ENCODE measurements at regions not wholly inside any gene's neighbourhood (a gene's known extent, or its start where the extent isn't known, plus 50 kb on each side); places are given as distances from the start of the nearest gene placed in this dataset.

- peak overlapping the region; percentile 44 for H2AFZ ChIP-seq (replicated peaks; ENCODE audit: low read length, poor library complexity)
- WGBS, 2 experiments (ENCODE audit: extremely low coverage in 2 of 2, insufficient read length in 1 of 2) = no CpG with 5 or more reads among the region's 3 CpGs
- H4K91ac ChIP-seq (ENCODE audit: insufficient read depth, low read depth, low read length) = peak overlapping the region; percentile 15; the same call in 1 of the 2 replicates
- peak overlapping the region; percentile 45; the same call in 1 of the 2 replicates for H3K4ac ChIP-seq (ENCODE audit: low read depth, low read length)
- intact Hi-C loops (cut with micrococcal nuclease) (loop anchor here (2.0 to 5.0 kb wide), 2 partner anchors 450 to 533 kb away; no protein-coding TSS in a partner anchor), in situ Hi-C loops (cut with MboI; ENCODE audit: low sequenced_read_pairs) (no loop called here), dilution Hi-C loops (cut with HindIII; ENCODE audit: low sequenced_read_pairs, unreplicated experiment) (no loop called here)
- H3K4me2 ChIP-seq (ENCODE audit: low read depth, low read length) = no peak overlapping the region
- no peaks in the 10 kb centered on the region for H4K20me1 ChIP-seq (ENCODE audit: insufficient read depth, low read length)
- no peak overlapping the region for H2AK9ac ChIP-seq (replicated peaks; ENCODE audit: low read depth, low read length, poor library complexity)
- H3K4me1 ChIP-seq (ENCODE audit: control insufficient read depth, insufficient read depth, low read length) = peaks cover 3% of the 10 kb centered on the region; the same call in 1 of the 2 replicates
- DNase-seq (no peak), ATAC-seq (ENCODE audit: low read depth) (no peak)
- H2BK5ac ChIP-seq (ENCODE audit: low read depth, low read length, poor library complexity, severe bottlenecking) = peak overlapping the region; percentile 44
- no peak overlapping the region for H3K27ac ChIP-seq (ENCODE audit: insufficient read depth, low read length)
- H3K4me3 ChIP-seq (ENCODE audit: insufficient read depth, low read depth, low read length) = no peak overlapping the region
- peak overlapping the region; percentile 29; the same call in 1 of the 2 replicates for H3K14ac ChIP-seq (replicated peaks; ENCODE audit: low read depth, low read length)
- H3K36me3 ChIP-seq (ENCODE audit: control insufficient read depth, insufficient read depth, low read length) = no peaks in the 10 kb centered on the region
- TF ChIP-seq ELK1 (IDR thresholded peaks at IDR 0.05; ENCODE audit: borderline replicate concordance, low read depth, low read length) = no peak
- TF ChIP-seq MAZ (IDR thresholded peaks at IDR 0.05; ENCODE audit: borderline replicate concordance, low read depth, low read length) = no peak
- TF ChIP-seq CTCF (conservative IDR thresholded peaks at IDR 0.05; ENCODE audit: low read depth, low read length) = no peak
- no peak for TF ChIP-seq CEBPB (IDR thresholded peaks at IDR 0.05; ENCODE audit: low read depth, low read length)
- no peak for TF ChIP-seq CHD1 (IDR thresholded peaks at IDR 0.05; ENCODE audit: low read depth, low read length)
- TF ChIP-seq USF2 (IDR thresholded peaks at IDR 0.05; ENCODE audit: low read depth, low read length) = no peak
- TF ChIP-seq POLR2A (IDR thresholded peaks at IDR 0.05; ENCODE audit: low read depth, low read length) = no peak
- no peak for TF ChIP-seq MAFK (IDR thresholded peaks at IDR 0.05; ENCODE audit: low read depth, low read length)
- no peak for TF ChIP-seq NFE2L2 (IDR thresholded peaks at IDR 0.05; ENCODE audit: low read depth, low read length)
- no peak for TF ChIP-seq RAD21 (IDR thresholded peaks at IDR 0.05; ENCODE audit: low read length)
- TF ChIP-seq MXI1 (IDR thresholded peaks at IDR 0.05; ENCODE audit: borderline replicate concordance, low read depth, low read length) = no peak
- TF ChIP-seq SMC3 (IDR thresholded peaks at IDR 0.05; ENCODE audit: low read depth, low read length) = no peak
- TF ChIP-seq RCOR1 (IDR thresholded peaks at IDR 0.05; ENCODE audit: insufficient replicate concordance, low read length) = no peak
- no TSS peak for BruUV-seq (replicated peaks)
- peak overlapping the region; percentile 59 for H2BK120ac ChIP-seq (ENCODE audit: low read depth, low read length)
- no peak overlapping the region for H3K23ac ChIP-seq (ENCODE audit: low read depth, low read length)
- H3K9me1 ChIP-seq (ENCODE audit: insufficient read depth, low read length) = peaks cover 3% of the 10 kb centered on the region; the same call in 1 of the 2 replicates
- peak overlapping the region; percentile 54 for H3K18ac ChIP-seq (ENCODE audit: low read depth, low read length)
- H2BK15ac ChIP-seq (ENCODE audit: low read depth, low read length) = peak overlapping the region; percentile 81; the same call in 1 of the 3 replicates
- no peaks in the 10 kb centered on the region for H3K27me3 ChIP-seq (ENCODE audit: control insufficient read depth, insufficient read depth, low read length)
- H3K9ac ChIP-seq (ENCODE audit: low read depth, low read length) = no peak overlapping the region
- H4K8ac ChIP-seq (ENCODE audit: low read depth in 2 of 2, low read length in 2 of 2) = peak overlapping the region in 1 of 2 experiments; percentile 56; a peak in 1 of 4 replicates
- no peaks in the 10 kb centered on the region for H3K79me1 ChIP-seq (ENCODE audit: low read depth in 1 of 2, low read length in 2 of 2)
- no peak overlapping the region for H2AK5ac ChIP-seq (ENCODE audit: low read depth, low read length)
- peak overlapping the region; percentile 72 for H4K5ac ChIP-seq (ENCODE audit: low read depth, low read length)
- ChIA-PET CTCF (no interaction called here), POLR2A (ENCODE audit: unreplicated experiment) (no interaction called here)
- H2BK20ac ChIP-seq (ENCODE audit: low read depth, low read length) = peak overlapping the region; percentile 76
- no peak overlapping the region for H3K56ac ChIP-seq (ENCODE audit: extremely low read depth, insufficient read depth, low read length)
- no peaks in the 10 kb centered on the region for H3K9me3 ChIP-seq (ENCODE audit: control insufficient read depth, insufficient read depth, low read length)
Observed at GRCh38 chr4:156594624-156595023, 377.0 kb downstream of the PDGFC start.
